ENCODE measurements at regions not wholly inside any gene's neighbourhood (a gene's known extent, or its start where the extent isn't known, plus 50 kb on each side); places are given as distances from the start of the nearest gene placed in this dataset.

DNA sequence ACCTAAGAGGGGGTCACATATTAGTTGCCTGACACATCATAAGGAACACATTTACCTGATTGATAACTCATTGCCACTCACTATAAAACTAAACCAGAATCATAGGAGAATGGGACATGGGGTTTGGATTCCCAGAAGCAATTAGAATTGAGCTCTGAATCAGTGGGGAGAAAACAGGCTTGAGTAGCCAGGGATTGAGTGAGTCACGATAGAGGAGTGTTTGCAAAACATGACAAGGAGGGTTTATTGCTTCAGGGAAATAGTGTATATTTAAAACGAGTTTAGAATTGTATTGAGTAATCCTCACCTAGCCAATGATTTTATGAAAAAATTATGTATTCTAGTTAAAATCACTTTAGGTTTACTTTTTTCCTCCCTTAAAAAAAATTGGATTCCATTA lies 101.1 kb upstream of the THRB start:
- no peak for DNase-seq (ENCODE audit: low spot score)
- TF ChIP-seq, protein P1, sequence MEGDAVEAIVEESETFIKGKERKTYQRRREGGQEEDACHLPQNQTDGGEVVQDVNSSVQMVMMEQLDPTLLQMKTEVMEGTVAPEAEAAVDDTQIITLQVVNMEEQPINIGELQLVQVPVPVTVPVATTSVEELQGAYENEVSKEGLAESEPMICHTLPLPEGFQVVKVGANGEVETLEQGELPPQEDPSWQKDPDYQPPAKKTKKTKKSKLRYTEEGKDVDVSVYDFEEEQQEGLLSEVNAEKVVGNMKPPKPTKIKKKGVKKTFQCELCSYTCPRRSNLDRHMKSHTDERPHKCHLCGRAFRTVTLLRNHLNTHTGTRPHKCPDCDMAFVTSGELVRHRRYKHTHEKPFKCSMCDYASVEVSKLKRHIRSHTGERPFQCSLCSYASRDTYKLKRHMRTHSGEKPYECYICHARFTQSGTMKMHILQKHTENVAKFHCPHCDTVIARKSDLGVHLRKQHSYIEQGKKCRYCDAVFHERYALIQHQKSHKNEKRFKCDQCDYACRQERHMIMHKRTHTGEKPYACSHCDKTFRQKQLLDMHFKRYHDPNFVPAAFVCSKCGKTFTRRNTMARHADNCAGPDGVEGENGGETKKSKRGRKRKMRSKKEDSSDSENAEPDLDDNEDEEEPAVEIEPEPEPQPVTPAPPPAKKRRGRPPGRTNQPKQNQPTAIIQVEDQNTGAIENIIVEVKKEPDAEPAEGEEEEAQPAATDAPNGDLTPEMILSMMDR (IDR thresholded peaks at IDR 0.05; ENCODE audit: extremely low read depth, missing control alignments) = no peak

DNA sequence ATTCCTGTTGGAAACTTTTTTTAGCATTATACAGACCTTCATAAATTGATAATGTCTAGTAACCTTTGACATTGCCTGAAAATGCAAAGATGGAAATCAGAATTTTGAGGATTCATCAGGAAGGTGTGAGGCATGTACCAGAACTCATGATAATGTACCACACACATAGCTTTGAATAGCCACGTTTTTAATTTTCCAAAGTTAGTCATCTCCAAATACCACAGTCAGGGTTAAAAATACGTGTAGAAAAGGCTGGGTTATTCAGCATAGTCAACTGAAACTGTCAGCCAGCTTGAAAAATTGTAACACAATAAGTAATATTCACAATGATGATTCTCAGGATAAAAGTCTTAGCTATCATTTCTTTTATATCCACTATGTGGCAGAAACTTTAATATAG lies 102.0 kb upstream of the THRB start:
- DNase-seq (ENCODE audit: low spot score) = no peak
- TF ChIP-seq, protein P1 (IDR thresholded peaks at IDR 0.05; ENCODE audit: extremely low read depth, missing control alignments) = no peak

DNA sequence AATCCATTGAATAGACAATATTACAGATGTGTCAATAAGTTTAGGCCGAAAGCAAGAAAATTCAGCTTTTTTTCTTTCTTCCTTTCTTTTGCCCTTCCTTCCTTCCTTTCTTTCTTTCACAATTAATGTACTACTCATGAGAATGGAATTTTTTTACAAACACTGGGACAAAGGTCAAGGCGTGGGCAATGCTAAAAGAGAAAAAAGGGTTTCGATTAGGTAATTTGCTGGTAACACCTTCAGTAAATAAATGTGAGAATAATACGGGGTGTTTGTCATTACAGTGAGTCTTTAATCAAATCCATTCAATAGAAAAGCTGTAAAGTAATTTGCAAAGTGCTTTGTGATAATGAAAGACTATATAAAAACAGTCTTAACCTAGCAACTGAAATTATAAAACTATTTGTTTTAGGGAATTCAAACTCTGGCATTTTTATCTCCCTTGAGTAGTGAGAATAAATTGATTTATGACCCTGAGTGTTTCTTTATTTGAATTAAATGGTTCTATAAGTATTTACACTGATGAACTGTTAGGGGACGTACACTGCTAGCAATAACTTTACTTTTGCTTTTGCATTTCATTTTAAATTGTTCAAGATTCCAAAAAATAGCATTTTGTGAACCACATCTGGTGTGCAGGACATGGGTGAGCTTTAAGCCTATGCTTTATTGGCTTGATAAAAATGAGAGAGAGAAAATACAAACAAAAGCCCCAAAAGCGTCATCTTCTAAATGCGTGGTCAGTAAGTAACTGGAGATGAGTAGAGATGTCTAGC lies 104.2 kb upstream of the THRB start:
- no peak for DNase-seq (ENCODE audit: low spot score)
- TF ChIP-seq, protein P1 (IDR thresholded peaks at IDR 0.05; ENCODE audit: extremely low read depth, missing control alignments) = no peak

DNA sequence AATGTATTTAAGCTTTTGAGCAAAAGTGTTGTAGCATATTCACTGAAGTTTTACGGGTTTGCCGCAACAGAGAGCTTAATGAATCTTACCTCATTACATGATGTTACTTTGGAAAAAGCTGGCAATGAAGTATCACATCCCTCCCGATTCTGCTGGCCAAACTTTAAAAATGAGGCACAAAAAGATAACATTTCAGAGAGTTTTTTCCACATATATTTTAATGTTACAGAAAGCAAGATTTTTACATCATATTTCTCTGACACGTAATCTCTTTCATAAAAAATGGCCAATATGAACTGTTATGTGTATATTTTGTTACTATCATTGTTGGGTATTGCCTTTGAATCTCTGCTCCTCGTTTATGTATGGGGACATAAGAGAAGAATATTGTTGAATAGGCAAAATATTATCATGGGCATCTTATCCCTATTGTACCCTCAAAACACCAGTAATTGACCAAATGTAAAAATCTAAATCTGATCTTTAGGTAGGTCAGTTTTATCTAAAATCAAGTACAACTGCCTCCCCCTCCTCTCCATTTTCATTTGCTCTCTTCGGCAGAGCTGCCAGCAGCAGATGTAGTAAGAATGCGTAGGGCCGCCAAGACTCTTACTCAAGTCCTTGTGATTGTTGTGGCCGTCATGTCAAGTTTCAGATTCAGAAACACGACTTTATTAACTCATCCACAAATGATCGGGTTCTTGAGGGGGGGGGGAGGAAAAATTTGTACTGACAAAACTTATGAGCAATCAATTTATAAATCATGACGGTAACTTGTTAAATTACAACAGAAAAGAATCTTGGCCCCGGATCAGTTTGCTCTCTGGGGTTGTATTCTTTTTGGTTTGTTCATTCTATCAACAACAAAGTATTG lies 106.7 kb upstream of the THRB start:
- no peak for DNase-seq (ENCODE audit: low spot score)
- TF ChIP-seq, protein P1 (IDR thresholded peaks at IDR 0.05; ENCODE audit: extremely low read depth, missing control alignments) = no peak

DNA sequence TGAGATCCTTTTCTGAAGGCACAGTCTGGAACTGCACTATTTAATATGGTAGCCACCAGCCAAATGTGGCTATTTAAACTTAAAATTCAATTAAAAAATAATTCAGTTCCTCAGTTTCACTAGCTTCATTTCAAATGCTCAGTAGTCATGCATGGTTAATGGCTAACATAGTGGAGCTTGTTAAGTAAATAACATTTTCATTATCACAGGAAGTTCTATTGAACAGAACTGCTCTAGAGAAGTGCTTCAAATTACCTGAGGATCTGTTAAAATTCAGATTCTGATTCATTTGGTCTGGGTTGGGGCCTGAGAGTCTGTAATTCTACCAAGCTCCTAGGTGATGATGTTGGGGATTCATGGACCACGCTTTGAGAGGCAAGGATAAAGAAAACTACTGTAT lies 109.6 kb upstream of the THRB start:
- TF ChIP-seq, protein P1 (IDR thresholded peaks at IDR 0.05; ENCODE audit: extremely low read depth, missing control alignments) = no peak

DNA sequence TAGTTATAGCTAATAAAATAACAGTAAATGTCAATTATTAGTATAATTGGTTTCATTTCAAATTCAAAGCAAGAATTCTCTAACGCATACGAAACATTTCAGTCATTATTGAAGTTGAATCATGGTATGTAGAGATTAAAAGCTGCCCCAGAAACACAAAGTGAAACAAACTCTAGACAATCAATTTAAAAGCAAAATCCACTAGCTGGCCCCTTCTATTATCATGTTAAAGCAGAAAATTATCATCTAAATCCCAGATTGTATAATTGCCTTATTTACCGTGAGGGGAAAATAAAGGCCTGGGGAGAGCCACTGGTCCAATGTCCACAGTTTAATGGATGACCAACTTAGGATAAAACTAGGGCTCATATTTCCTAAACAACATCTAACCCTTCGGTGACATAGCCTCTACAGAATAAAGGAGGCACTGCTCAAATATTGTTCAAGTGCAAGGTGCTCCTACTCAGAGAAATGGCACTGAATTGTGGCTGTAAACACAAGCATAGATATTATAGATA lies 110.9 kb upstream of the THRB start:
- no peak for DNase-seq (ENCODE audit: low spot score)

More for the DNA sequence above, 109.6 kb upstream of the THRB start:
- no peak for DNase-seq (ENCODE audit: low spot score)

More for the DNA sequence above, 110.9 kb upstream of the THRB start:
- TF ChIP-seq, protein P1 (IDR thresholded peaks at IDR 0.05; ENCODE audit: extremely low read depth, missing control alignments) = no peak

All from GM20000 (cell line).